ENCODE measurements at regions not wholly inside any gene's neighbourhood (a gene's known extent, or its start where the extent isn't known, plus 50 kb on each side); places are given as distances from the start of the nearest gene placed in this dataset.

DNA sequence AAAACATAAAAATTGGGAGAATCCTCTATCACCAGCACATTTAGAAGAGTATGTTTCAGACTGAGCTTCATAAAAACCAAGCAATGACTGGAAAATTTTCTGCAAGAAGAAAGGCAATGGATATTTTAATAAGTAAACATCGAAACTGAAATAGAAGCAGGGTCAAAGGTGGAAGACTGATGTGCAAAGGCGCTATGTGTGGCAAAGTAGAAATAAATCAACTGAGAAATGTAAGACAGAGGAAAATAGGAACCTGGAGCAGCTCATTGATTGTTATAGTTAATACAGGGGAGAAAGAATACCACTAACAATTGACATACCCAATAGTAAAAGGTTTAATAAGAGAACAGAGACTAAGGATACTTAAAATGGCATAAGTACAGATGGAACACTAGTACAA, 818.4 kb downstream of the SOCS6 start:
- no peak for TF ChIP-seq SIN3A (IDR thresholded peaks at IDR 0.05; ENCODE audit: borderline replicate concordance, insufficient read depth, low read depth, low read length)
- TF ChIP-seq, protein P1, sequence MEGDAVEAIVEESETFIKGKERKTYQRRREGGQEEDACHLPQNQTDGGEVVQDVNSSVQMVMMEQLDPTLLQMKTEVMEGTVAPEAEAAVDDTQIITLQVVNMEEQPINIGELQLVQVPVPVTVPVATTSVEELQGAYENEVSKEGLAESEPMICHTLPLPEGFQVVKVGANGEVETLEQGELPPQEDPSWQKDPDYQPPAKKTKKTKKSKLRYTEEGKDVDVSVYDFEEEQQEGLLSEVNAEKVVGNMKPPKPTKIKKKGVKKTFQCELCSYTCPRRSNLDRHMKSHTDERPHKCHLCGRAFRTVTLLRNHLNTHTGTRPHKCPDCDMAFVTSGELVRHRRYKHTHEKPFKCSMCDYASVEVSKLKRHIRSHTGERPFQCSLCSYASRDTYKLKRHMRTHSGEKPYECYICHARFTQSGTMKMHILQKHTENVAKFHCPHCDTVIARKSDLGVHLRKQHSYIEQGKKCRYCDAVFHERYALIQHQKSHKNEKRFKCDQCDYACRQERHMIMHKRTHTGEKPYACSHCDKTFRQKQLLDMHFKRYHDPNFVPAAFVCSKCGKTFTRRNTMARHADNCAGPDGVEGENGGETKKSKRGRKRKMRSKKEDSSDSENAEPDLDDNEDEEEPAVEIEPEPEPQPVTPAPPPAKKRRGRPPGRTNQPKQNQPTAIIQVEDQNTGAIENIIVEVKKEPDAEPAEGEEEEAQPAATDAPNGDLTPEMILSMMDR (IDR thresholded peaks at IDR 0.05) = no peak
- no peak for TF ChIP-seq POLR2AphosphoS5 (IDR thresholded peaks at IDR 0.05; ENCODE audit: low read depth, low read length)
